IPS-18c (cell line): ENCODE measurements at regions not wholly inside any gene's neighbourhood (a gene's known extent, or its start where the extent isn't known, plus 50 kb on each side); places are given as distances from the start of the nearest gene placed in this dataset.

ENCODE experiments used
- H3K4me3 ChIP-seq: 2 replicates; pipeline ENCODE4 v1.7.0; 2013; ENCODE audit warnings: low read depth, mild to moderate bottlenecking, low read length, moderate library complexity; ENCODE audit not compliant: insufficient read depth
- H3K9me3 ChIP-seq: one replicate; pipeline ENCODE4 v1.6.1; 2013; ENCODE audit warnings: mild to moderate bottlenecking, low read length, moderate library complexity; ENCODE audit not compliant: control insufficient read depth, insufficient read depth

GRCh38 chr7:133183042-133183794 is 69.7 kb upstream of the EXOC4 start:
- H3K4me3 ChIP-seq, result no peak overlapping the region

GRCh38 chr7:133183969-133184368 is 68.9 kb upstream of the EXOC4 start:
- Histone ChIP-seq H3K9me3 (no peaks in the 10 kb centered on the region), H3K4me3 (no peak overlapping the region)

More at GRCh38 chr7:133183042-133183794, 69.7 kb upstream of the EXOC4 start:
- no peaks in the 10 kb centered on the region for H3K9me3 ChIP-seq

- Histone ChIP-seq H3K4me3 (no peak overlapping the region), H3K9me3 (no peaks in the 10 kb centered on the region)
Observed at GRCh38 chr7:133185512-133185911, 67.4 kb upstream of the EXOC4 start.

GRCh38 chr7:133186060-133186459 is 66.8 kb upstream of the EXOC4 start:
- no peak overlapping the region for H3K4me3 ChIP-seq
- H3K9me3 ChIP-seq, result no peaks in the 10 kb centered on the region

- Histone ChIP-seq H3K4me3 (no peak overlapping the region), H3K9me3 (no peaks in the 10 kb centered on the region)
Observed at GRCh38 chr7:133190172-133190528, 62.7 kb upstream of the EXOC4 start.

- H3K9me3 ChIP-seq, result no peaks in the 10 kb centered on the region
- no peak overlapping the region for H3K4me3 ChIP-seq
Observed at GRCh38 chr7:133190650-133191049, 62.2 kb upstream of the EXOC4 start.

- Histone ChIP-seq H3K4me3 (no peak overlapping the region), H3K9me3 (no peaks in the 10 kb centered on the region)
Observed at GRCh38 chr7:133191787-133192186, 61.1 kb upstream of the EXOC4 start.

GRCh38 chr7:133195868-133196267 is 57.0 kb upstream of the EXOC4 start:
- H3K4me3 ChIP-seq, result no peak overlapping the region
- no peaks in the 10 kb centered on the region for H3K9me3 ChIP-seq

GRCh38 chr7:133196856-133197612 is 55.8 kb upstream of the EXOC4 start:
- peak overlapping the region; percentile 5; the same call in 1 of the 2 replicates for H3K4me3 ChIP-seq
- no peaks in the 10 kb centered on the region for H3K9me3 ChIP-seq

- H3K9me3 ChIP-seq, result no peaks in the 10 kb centered on the region
- no peak overlapping the region; the same call in 1 of the 2 replicates for H3K4me3 ChIP-seq
Observed at GRCh38 chr7:133197972-133198544, 54.8 kb upstream of the EXOC4 start.

GRCh38 chr7:133199831-133200230 is 53.0 kb upstream of the EXOC4 start:
- H3K9me3 ChIP-seq, result no peaks in the 10 kb centered on the region
- H3K4me3 ChIP-seq, result no peak overlapping the region

- no peaks in the 10 kb centered on the region for H3K9me3 ChIP-seq
- no peak overlapping the region for H3K4me3 ChIP-seq
Observed at GRCh38 chr7:133201470-133201869, 51.4 kb upstream of the EXOC4 start.

GRCh38 chr7:133202942-133203341 is 49.9 kb upstream of the EXOC4 start:
- no peaks in the 10 kb centered on the region for H3K9me3 ChIP-seq
- no peak overlapping the region for H3K4me3 ChIP-seq
